HG03045 (cell line): ENCODE measurements at regions not wholly inside any gene's neighbourhood (a gene's known extent, or its start where the extent isn't known, plus 50 kb on each side); places are given as distances from the start of the nearest gene placed in this dataset.

Source experiments
- ATAC-seq: cut with Tn5 transposase; IDR thresholded peaks from one replicate; pipeline ENCODE4 v1.9.1; 2021; ENCODE audit warnings: mild to moderate bottlenecking, moderate library complexity; ENCODE audit not compliant: unreplicated experiment

DNA sequence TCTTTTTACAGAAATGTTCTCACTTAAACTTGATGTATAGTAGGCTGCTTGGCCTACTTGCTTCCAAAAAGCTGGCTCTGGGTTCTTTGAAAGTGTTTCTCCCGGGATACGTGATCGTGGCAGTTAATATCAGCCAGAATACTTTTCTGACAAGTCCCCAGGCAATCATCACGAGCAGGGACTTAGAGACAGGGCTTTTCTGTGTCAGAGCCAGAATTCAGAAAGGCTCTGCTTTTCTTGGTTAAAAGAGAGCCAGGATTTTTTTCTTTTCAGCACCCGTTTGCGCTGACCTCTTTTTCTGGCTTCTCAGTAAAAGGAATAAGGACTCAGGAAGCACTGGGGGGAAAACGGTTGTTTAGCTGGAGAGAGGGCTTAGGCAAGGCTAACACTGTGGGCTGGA lies 57.8 kb upstream of the ARHGAP5 start:
- no peak for ATAC-seq

- ATAC-seq, result no peak
Measured at GRCh38 chr14:32020882-32021281, 56.2 kb upstream of the ARHGAP5 start.

DNA sequence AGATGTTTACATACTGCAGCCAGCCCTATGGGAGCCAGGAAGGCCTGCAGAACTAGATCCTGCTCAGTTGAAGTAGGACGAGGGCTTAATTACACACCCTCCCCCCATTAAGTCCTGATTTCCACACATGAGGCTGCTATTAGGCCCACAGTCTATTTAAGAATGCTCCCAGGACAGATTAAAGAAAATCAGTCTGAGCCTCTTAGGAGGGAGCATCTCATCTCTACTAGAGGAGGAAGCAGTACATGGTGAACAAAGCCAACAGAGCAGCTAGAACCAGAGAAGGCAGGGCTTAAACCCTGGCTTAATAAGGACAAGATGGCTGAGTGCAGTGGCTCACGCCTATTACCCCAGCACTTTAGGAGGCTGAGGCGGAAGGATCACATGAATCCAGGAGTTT lies 55.8 kb upstream of the ARHGAP5 start:
- no peak for ATAC-seq

DNA sequence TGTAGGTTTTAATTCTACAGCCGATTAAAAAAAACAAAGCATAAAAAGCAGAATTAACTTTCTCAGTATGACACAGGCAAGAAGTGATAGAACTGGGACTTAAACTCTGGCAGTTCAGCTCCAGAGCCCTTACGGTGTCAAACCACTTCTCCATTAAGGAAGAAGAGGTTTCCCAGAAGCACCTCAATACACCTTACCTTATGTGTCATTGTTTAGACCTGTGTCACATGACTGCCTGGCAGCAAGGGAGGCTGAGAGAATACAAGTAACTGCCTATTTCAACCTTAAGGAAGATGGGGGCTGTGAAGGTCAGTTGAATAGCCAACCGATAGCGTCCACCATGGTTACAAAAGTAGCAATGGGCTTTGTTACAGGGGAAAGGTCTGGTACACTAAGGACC lies 54.6 kb upstream of the ARHGAP5 start:
- no peak for ATAC-seq

- no peak for ATAC-seq
Measured at GRCh38 chr14:32022938-32023466, 54.1 kb upstream of the ARHGAP5 start.

DNA sequence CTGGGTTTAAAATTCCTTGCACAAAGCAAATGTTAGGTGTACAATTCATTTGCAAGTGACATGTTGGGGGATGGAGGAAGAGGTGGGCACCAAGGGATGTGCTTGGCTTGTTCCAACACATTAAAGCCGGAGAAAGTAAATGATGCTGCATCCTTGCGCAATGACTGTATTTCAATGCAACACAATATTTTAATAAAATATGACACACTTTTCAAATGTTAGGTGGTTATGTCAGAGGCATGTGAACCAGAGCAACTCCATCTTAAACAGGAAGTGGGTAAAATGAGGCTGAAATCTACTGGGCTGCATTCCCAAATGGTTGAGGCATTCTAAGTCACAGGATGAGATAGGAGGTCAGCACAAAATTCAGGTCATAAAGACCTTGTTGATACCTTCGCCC lies 53.6 kb upstream of the ARHGAP5 start:
- no peak for ATAC-seq

- ATAC-seq, result no peak
Measured at GRCh38 chr14:32027255-32027939, 49.7 kb upstream of the ARHGAP5 start.
